SKM-1 treated with dmso at 0.1 percent for 144 hours (cell line): ENCODE measurements at regions not wholly inside any gene's neighbourhood (a gene's known extent, or its start where the extent isn't known, plus 50 kb on each side); places are given as distances from the start of the nearest gene placed in this dataset.

Experiments used
- DNase-seq: peaks from one replicate; lab custom pipeline; 2025; ENCODE audit not compliant: unreplicated experiment; lab: John Stamatoyannopoulos, UW

DNA sequence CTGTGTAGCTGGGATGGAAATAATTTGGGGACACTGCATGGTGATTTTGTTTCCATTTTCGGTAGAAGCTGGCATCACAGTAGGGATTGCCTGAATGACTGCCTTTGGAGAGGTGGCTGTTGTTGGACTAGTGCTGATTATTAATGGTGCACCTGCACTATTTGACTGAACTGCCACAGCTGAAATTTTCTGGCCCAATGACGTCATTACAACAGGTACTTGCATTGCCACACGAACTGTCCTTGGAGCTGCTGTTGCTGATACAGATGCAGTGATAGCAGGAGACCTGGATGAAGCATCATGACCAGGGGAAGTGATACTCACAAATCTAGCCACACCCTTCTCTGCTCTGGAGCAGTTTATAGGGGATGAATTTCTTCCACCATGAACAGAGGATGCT, 95.6 kb upstream of the FOXC1 start:
- DNase-seq: no peak

DNA sequence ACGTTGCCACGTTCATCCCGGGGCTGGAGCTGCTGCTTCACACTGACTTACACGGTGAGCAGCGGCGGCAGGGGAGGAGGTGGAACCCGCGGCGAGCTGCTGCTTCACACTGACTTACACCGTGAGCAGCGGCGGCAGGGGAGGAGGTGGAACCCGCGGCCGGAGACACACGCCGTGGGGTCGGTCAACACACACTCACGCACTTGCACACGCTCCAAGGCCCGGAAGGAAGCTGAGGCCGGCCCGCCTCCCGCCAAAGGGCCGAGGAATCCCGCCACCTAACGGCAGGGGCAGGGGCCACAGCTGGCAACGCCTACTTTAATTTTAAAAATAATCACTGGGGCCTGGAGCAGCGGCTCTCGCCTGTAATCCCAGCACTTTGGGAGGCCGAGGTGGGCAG, 94.4 kb upstream of the FOXC1 start:
- no peak for DNase-seq

DNA sequence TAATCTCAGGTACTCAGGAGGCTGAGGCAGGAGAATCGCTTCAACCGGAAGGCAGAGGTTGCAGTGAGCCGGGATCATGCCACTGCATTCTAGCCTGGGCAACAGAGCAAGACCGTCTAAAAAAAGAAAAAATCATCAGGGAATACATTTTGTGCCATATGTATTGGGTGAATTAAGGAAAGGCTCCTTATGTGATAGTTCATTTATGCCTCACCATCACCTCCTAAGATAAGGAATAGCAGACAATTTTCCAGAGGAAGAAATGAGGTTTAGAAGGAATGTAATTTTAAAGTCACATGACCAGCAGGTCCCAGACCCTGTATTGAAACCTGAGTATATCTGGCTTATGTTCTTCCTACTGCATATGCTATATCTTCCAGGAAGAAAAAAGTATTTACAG, 93.9 kb upstream of the FOXC1 start:
- no peak for DNase-seq

DNA sequence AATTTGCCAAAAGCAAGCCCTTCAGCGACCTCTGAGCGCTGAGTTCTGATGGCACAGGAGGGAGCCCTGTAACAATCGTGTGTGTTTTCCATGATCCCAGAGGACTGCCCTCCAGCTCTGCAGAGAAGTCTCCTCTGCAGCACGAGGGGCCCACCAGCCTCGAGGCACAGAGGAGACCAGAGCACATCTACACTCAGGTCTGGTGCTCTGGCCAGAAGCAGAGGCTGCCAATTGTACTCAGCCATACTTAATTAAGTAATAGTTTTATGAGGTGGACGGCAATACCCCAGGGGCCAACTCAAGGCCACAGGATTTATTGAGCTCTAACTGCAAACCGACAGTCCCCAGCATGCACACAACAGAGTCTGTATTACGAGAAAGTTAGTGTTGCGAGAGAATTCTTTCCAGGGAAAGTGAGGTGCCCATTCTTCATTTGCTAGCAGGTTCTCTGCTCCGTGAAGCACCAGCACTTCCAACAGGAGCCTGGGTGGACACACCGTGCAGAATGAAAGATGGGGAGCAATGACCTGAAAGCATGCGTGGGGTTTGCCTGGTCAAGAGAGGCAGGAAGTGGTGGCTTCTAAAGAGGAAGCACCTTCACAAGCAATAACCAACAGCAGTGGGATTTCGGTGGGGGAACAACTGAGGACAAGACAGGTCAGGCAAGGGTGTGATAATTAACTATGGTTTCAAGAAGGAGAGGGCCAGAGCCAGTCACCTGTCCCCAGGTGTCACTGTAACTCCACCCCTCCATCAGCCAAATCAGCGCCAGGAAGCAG, 92.8 kb upstream of the FOXC1 start:
- peak; percentile 21 for DNase-seq

GRCh38 chr6:1518855-1519254, 90.9 kb upstream of the FOXC1 start:
- no peak for DNase-seq

DNA sequence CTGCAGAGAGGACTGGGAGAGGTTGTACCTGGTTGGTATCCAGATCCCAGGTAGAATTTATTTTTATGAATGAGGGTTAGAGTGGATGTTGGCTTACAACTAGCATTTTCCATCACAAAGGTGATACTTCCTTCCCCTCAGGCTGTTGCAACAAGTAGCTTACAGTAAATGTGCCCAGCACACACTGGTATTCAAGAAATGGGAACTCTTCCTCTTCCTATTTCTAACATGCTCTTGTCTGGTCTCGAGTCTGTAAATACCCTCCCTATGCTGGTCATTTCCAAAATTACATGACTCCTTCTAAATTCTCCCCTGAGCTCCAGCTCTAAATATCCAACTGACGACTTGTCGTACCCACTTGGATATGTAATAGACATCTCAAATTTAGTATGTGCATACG, 90.1 kb upstream of the FOXC1 start:
- DNase-seq: peak; percentile 25

GRCh38 chr6:1522779-1523178, 86.9 kb upstream of the FOXC1 start:
- DNase-seq: no peak

- no peak for DNase-seq
These were observed 85.7 kb upstream of the FOXC1 start for GRCh38 chr6:1524040-1524480.

DNA sequence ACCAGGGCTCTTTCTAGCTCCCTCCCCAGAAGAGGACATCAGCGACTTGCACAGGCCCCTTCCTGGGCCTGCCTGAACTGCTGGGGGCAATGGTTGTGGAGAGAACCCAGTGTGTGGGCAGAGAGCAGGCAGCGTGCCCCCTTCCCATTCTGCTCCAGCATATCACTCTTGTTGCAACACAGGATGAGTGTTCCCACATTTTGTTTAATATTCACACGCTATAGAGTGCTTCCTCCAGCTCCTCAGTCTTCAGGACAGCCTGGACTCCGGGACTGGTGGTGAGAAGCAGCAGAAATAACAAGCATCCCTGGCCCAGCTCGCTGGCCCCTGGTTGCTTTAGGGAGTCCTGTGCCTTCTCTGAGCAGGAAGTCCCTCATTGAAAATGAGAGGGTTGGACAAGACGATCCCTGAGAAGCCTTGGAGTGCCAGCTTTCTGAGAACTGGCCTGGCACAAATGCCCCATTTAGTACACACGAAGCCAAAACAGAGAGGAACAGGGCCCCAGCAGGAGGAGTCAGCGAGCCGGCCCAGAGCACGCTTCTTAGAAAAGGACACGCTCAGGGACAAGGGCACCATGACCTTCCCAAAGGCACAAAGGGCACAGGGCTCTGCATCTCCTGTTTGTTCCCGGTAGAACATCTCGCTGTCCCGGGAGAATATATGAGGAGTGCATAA, 84.2 kb upstream of the FOXC1 start:
- DNase-seq: no peak

DNA sequence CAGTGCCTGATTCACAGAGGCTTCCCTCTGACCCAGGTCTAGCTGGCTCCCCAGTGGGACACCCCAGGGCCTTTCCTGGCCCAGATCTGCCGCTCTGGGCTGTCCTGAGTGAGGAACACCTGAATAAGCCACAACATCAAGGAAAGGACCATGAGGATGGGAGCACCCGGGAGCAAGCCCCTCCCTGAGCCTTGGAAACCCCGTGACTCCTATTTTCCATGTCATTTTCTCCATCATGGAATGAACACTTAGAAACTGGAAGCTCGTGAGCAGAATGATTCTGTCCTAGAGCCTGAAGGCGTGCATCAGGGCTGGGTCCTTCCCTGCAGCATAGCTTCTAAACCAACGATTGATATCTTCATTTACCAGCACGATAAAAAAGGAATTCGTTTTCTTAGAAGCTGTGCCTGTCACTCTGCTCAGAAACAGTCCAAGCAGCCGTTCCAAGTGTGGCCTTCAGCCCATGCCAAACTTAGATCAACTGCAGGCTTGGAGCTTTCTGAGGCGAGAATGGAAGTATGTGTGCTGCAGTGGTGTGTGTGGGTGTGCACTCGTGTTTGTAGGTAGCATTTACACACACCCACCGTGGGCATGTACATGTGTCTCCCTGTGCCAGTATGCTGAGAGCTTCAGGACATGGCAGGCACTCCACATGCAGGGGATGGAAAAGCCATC, 83.2 kb upstream of the FOXC1 start:
- no peak for DNase-seq

- DNase-seq: no peak
These were observed 82.7 kb upstream of the FOXC1 start for GRCh38 chr6:1527073-1527457.

GRCh38 chr6:1535295-1535694, 74.4 kb upstream of the FOXC1 start:
- no peak for DNase-seq

GRCh38 chr6:1536526-1537429, 72.9 kb upstream of the FOXC1 start:
- DNase-seq: no peak

GRCh38 chr6:1538369-1538768, 71.3 kb upstream of the FOXC1 start:
- DNase-seq: no peak

GRCh38 chr6:1538810-1539478, 70.8 kb upstream of the FOXC1 start:
- no peak for DNase-seq

DNA sequence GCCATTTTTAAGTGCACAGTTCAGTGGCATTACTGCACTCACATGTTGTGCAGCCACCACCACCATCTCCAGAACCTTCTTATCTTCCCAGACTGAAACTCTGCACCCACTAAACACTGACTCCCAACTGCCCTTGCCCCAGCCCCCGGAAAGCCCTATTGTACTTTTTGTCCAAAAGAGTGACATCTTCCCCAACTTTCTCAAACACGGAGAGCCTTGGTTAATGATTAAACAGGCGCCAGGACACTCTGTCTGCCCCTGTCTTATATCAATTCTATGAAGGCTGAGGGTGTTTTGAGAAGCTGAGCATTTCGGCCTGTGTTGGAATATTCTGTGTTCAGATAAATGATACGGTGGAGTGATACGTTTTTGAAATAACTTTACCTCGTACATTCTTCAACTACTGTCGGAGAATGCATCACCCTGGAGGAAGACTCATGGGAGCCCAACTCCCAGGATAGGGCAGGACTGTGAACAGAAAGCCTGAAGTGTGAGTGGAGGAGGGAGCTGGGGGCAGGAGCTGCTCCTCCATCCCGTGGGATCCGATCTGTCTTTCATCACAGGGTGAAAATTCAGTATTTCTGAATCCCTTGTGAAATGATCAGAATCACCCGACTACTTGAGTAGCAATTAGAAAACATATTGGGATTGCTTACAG, 68.7 kb upstream of the FOXC1 start:
- no peak for DNase-seq

DNA sequence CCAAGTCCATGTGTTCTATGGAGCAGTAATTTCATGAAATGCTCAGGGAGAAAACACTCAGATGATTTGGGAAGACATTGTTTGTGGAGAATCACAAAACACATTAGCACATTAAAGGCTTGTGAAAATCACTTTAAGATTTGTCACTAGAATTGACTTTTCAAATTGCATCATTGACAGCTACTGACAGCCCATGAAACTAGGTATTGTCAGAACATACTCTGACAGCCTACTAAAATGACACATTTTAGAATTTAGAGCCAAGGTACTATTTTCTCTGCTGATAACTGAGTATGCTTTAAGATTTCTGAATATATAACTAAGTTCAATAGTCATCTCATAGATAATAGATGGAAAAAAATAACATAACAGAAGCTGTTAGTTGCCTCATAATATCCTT, 67.4 kb upstream of the FOXC1 start:
- DNase-seq: no peak

DNA sequence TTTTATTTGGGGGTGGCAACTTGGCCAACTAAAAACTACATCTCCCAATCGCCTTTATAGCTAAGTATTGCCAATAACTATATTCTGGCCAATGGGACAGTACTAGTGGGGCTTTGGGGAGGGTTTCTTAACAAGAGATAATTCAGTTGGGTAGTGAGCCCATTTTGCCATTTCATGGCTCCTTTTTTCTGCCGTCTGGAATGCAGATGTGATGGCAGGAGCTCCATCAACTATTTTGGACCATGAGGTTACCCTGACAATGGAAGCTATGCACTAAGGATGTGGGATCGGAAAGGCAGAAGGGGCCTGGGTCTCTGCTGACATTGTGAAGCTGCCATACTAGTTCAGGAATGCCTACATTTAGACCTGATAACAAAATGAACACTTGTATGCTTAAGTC, 67.0 kb upstream of the FOXC1 start:
- no peak for DNase-seq

- no peak for DNase-seq
These were observed 65.7 kb upstream of the FOXC1 start for GRCh38 chr6:1544000-1544399.

DNA sequence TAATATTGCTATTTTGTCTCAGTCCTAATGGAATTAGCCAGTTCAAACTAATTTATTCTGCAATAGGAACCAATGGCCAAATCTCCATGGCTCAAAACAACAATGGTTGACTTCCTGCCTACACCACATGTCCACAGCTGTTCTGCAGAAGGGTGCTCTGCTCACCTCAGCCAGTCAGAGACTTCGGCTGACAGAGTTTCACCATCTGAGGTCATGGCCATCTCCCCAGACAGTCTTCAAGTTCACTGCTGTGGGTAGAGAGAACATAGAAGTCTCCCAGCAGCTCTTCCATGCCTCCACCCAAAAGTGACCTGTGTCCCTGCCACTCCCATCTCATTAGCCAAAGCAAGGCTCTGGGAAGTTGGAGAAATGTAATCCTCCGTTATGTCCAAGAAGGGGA, 65.1 kb upstream of the FOXC1 start:
- DNase-seq: no peak
